ENCODE measurements at regions not wholly inside any gene's neighbourhood (a gene's known extent, or its start where the extent isn't known, plus 50 kb on each side); places are given as distances from the start of the nearest gene placed in this dataset.

GRCh38 chr2:176772816-176773215 lies 439.8 kb upstream of the HNRNPA3 start:
- no peaks in the 10 kb centered on the region for H3K36me3 ChIP-seq (ENCODE audit: control insufficient read depth, insufficient read depth, low read length)
- no peak overlapping the region for H3K27ac ChIP-seq (ENCODE audit: low read length)
- TF ChIP-seq CTCF (IDR thresholded peaks at IDR 0.05) (no peak), POLR2AphosphoS5 (IDR thresholded peaks at IDR 0.05; ENCODE audit: low read depth, low read length) (no peak), TCF7L2 (IDR thresholded peaks at IDR 0.05; ENCODE audit: low read depth, low read length) (no peak), SIN3A (IDR thresholded peaks at IDR 0.05; ENCODE audit: borderline replicate concordance, insufficient read depth, low read depth, low read length) (no peak), REST (IDR thresholded peaks at IDR 0.05; ENCODE audit: insufficient read depth in 1 of 2, low read depth in 2 of 2, low read length in 1 of 2) (no peak)
- BruUV-seq (replicated peaks), result no TSS peak
- ATAC-seq (no peak), DNase-seq (ENCODE audit: low read depth, low spot score) (no peak)
- H3K27me3 ChIP-seq (ENCODE audit: control insufficient read depth, insufficient read depth, low read length), result no peaks in the 10 kb centered on the region
- POLR2A ChIA-PET, result interaction anchor here (0.6 kb wide), 1 partner anchor 793 kb away, joined by 3 read pairs; no protein-coding TSS in a partner anchor
- CTCF ChIA-PET, result no interaction called here
- intact Hi-C loops (cut with micrococcal nuclease; ENCODE audit: unreplicated experiment) (no loop called here), in situ Hi-C loops (cut with HindIII; ENCODE audit: low pct_unique_long_range_greater_than_20kb, low sequenced_read_pairs) (no loop called here)
- no peaks in the 10 kb centered on the region for H3K4me1 ChIP-seq (ENCODE audit: control insufficient read depth, insufficient read depth, low read length)
- no peaks in the 10 kb centered on the region for H3K9me3 ChIP-seq (ENCODE audit: control insufficient read depth, insufficient read depth, low read depth, low read length)
- no peak overlapping the region for H3K4me3 ChIP-seq (ENCODE audit: low read depth in 2 of 2, low read length in 2 of 2)

GRCh38 chr2:176774766-176775451 lies 437.7 kb upstream of the HNRNPA3 start:
- no peak for DNase-seq (ENCODE audit: low read depth, low spot score)
- no peaks in the 10 kb centered on the region for H3K36me3 ChIP-seq (ENCODE audit: control insufficient read depth, insufficient read depth, low read length)
- POLR2A ChIA-PET, result no interaction called here
- H3K9me3 ChIP-seq (ENCODE audit: control insufficient read depth, insufficient read depth, low read depth, low read length), result no peaks in the 10 kb centered on the region
- H3K4me1 ChIP-seq (ENCODE audit: control insufficient read depth, insufficient read depth, low read length), result no peaks in the 10 kb centered on the region
- no peak for ATAC-seq
- CTCF ChIA-PET, result no interaction called here
- no peak overlapping the region for H3K4me3 ChIP-seq (ENCODE audit: low read depth in 2 of 2, low read length in 2 of 2)
- in situ Hi-C loops (cut with HindIII; ENCODE audit: low pct_unique_long_range_greater_than_20kb, low sequenced_read_pairs), result no loop called here
- TF ChIP-seq REST (IDR thresholded peaks at IDR 0.05; ENCODE audit: insufficient read depth in 1 of 2, low read depth in 2 of 2, low read length in 1 of 2) (no peak), SIN3A (IDR thresholded peaks at IDR 0.05; ENCODE audit: borderline replicate concordance, insufficient read depth, low read depth, low read length) (no peak), TCF7L2 (IDR thresholded peaks at IDR 0.05; ENCODE audit: low read depth, low read length) (no peak), CTCF (IDR thresholded peaks at IDR 0.05) (no peak), POLR2AphosphoS5 (IDR thresholded peaks at IDR 0.05; ENCODE audit: low read depth, low read length) (no peak)
- no TSS peak for BruUV-seq (replicated peaks)
- H3K27ac ChIP-seq (ENCODE audit: low read length), result no peak overlapping the region
- intact Hi-C loops (cut with micrococcal nuclease; ENCODE audit: unreplicated experiment), result no loop called here
- no peaks in the 10 kb centered on the region for H3K27me3 ChIP-seq (ENCODE audit: control insufficient read depth, insufficient read depth, low read length)
